ENCODE measurements at regions not wholly inside any gene's neighbourhood (a gene's known extent, or its start where the extent isn't known, plus 50 kb on each side); places are given as distances from the start of the nearest gene placed in this dataset.
A peak's percentile ranks its signal among the peaks of the same experiment; 100 is the strongest.

GRCh38 chr2:12120281-12121150 lies 374.1 kb downstream of the LPIN1 start:
- intact Hi-C loops (cut with DNase I): no loop called here
- ATAC-seq (no peak), DNase-seq (no peak)

GRCh38 chr2:12124790-12125189 lies 378.4 kb downstream of the LPIN1 start:
- intact Hi-C loops (cut with DNase I): no loop called here
- DNase-seq (no peak), ATAC-seq (no peak)

DNA sequence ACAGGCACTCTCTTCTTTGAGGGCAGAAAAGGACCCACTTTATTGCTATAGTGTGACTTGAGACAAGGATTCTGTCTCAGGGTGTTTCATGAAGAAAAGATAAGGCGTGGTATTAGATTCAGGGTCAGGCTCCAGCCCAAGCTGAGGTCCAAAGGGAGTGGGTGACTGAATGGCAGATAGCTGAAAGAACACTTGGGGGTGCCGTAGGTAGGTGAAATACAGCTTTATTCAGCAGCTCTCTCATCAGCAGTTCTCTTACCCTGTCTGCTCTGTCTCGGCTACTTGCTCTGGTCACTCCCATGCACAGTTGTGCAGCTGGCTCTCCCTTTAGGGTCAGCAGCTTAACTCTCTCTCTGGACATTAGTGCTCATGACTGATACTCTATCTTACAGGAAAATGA lies 379.9 kb downstream of the LPIN1 start:
- DNase-seq (no peak), ATAC-seq (no peak)
- intact Hi-C loops (cut with DNase I): no loop called here

- ATAC-seq (no peak), DNase-seq (no peak)
- intact Hi-C loops (cut with DNase I): no loop called here
These were observed 381.2 kb downstream of the LPIN1 start for GRCh38 chr2:12127638-12128037.

- ATAC-seq (peak; percentile 68 to 96), DNase-seq (no peak)
- intact Hi-C loops (cut with DNase I): no loop called here
These were observed 385.5 kb downstream of the LPIN1 start for GRCh38 chr2:12131975-12132374.

DNA sequence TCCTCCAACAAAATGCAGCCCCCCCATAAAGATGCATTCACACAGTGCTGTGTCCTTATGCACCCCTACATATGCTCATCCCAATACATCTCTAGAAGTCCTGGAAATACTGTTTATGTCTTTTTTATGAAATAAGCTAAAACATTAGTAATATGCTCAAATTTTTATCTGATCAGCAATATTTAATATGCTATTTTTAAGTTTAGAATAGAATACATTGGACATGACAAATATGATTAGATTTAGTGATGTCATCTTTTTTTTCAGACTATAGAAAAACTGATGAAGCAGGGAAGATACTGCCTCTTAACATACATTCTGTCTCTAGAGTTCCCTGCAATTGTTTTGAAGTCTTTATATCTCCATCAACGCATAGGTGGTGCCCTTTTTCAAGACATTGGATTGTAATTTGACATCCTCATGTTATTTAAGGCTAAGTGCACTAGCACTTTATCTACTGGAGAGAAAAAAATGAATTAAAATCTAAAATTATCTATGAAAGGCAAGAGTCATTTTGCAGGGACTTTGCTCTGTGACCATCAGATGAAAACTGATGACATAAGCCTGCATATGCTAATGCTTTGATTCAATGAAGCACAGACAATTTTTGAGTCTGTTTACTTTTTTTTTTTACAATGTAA lies 395.3 kb downstream of the LPIN1 start:
- intact Hi-C loops (cut with DNase I): no loop called here
- DNase-seq (no peak), ATAC-seq (no peak)

GRCh38 chr2:12151716-12152115 lies 405.3 kb downstream of the LPIN1 start:
- intact Hi-C loops (cut with DNase I): no loop called here
- no peak for DNase-seq
- no peak for ATAC-seq

- ATAC-seq: no peak
These were observed 406.5 kb downstream of the LPIN1 start for GRCh38 chr2:12152888-12153287.

GRCh38 chr2:12155303-12156051 lies 409.0 kb downstream of the LPIN1 start:
- DNase-seq (peak; percentile 31), ATAC-seq (peak; percentile 23 to 95)
- intact Hi-C loops (cut with DNase I): no loop called here

More at GRCh38 chr2:12152888-12153287, 406.5 kb downstream of the LPIN1 start:
- intact Hi-C loops (cut with DNase I): no loop called here
- no peak for DNase-seq

GRCh38 chr2:12156349-12156748 lies 409.9 kb downstream of the LPIN1 start:
- DNase-seq: no peak
- intact Hi-C loops (cut with DNase I): no loop called here
- ATAC-seq: no peak

- intact Hi-C loops (cut with DNase I): no loop called here
- DNase-seq: no peak
- ATAC-seq: no peak
These were observed 414.7 kb downstream of the LPIN1 start for GRCh38 chr2:12161085-12161484.

- no peak for ATAC-seq
- DNase-seq: no peak
- intact Hi-C loops (cut with DNase I): no loop called here
These were observed 416.1 kb downstream of the LPIN1 start for GRCh38 chr2:12162269-12163247.

- DNase-seq (no peak), ATAC-seq (no peak)
- intact Hi-C loops (cut with DNase I): no loop called here
These were observed 417.4 kb downstream of the LPIN1 start for GRCh38 chr2:12163866-12164265.

DNA sequence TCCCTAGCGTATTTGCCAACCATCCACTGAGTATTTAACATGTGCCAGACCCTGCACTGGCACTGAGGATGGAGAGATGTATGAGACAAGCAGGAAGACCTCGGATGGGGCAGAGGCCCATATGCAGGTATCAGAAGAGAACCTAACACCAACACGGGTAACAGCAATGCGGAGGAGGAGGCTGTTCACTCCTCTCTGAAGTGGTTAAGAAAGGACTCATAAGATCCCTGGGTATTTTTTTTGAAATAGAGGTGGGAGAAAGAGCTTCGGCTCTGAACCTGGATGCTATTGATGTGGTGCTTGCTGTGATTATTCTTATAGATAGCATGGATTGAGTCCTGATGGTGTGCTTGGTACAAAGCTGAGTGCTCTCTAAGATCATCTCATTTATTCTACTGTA lies 418.3 kb downstream of the LPIN1 start:
- DNase-seq (no peak), ATAC-seq (no peak)
- intact Hi-C loops (cut with DNase I): loop anchor here in 1 of 2 donors (5.0 kb wide), 1 partner anchor 843 kb away; no protein-coding TSS in a partner anchor

GRCh38 chr2:12167525-12168317 lies 421.3 kb downstream of the LPIN1 start:
- DNase-seq (no peak), ATAC-seq (peak in 1 of 2 donors; percentile 28)
- intact Hi-C loops (cut with DNase I): loop anchor here in 1 of 2 donors (5.0 kb wide), 1 partner anchor 840 kb away; no protein-coding TSS in a partner anchor

GRCh38 chr2:12168354-12168753 lies 421.9 kb downstream of the LPIN1 start:
- intact Hi-C loops (cut with DNase I): loop anchor here in 1 of 2 donors (5.0 kb wide), 1 partner anchor 839 kb away; no protein-coding TSS in a partner anchor
- no peak for ATAC-seq
- DNase-seq: no peak

GRCh38 chr2:12168791-12169388 lies 422.5 kb downstream of the LPIN1 start:
- ATAC-seq: peak; percentile 83 to 84
- intact Hi-C loops (cut with DNase I): loop anchor here in 1 of 2 donors (5.0 kb wide), 1 partner anchor 838 kb away; no protein-coding TSS in a partner anchor
- no peak for DNase-seq
